CD4-positive, CD25-positive, alpha-beta regulatory T cell (primary cell): ENCODE measurements at regions not wholly inside any gene's neighbourhood (a gene's known extent, or its start where the extent isn't known, plus 50 kb on each side); places are given as distances from the start of the nearest gene placed in this dataset.
A peak's percentile ranks its signal among the peaks of the same experiment; 100 is the strongest.

ENCODE experiments used
- ATAC-seq, 2 donors: fragments of 150-1000 bp; cut with Tn5 transposase; one replicate each; pipeline ENCODE4 v1.10.0; 2021; ENCODE audit warnings: low read depth in 2 of 2, moderate number of reproducible peaks in 2 of 2, moderate library complexity in 1 of 2
- DNase-seq, 3 donors: peaks; one replicate each; pipeline versions ENCODE4 v3.0.0 to v3.0.0-alpha.2; 2012 to 2022; ENCODE audit warnings: mixed read lengths in 1 of 3
- H3K27ac ChIP-seq: one replicate; pipeline ENCODE4 v1.7.0; 2013; ENCODE audit warnings: mild to moderate bottlenecking, low read length; ENCODE audit not compliant: insufficient read depth, poor library complexity, severe bottlenecking
- H3K27me3 ChIP-seq: one replicate; pipeline ENCODE4 v1.7.0; 2013; ENCODE audit warnings: low read length; ENCODE audit not compliant: control insufficient read depth, insufficient read depth
- H3K36me3 ChIP-seq: one replicate; pipeline ENCODE4 v1.7.0; 2013; ENCODE audit warnings: mild to moderate bottlenecking, low read length, moderate library complexity; ENCODE audit not compliant: control insufficient read depth, insufficient read depth
- H3K4me1 ChIP-seq: 2 replicates; pipeline ENCODE4 v1.7.0; 2013; ENCODE audit warnings: mild to moderate bottlenecking, low read length; ENCODE audit not compliant: insufficient read depth, control insufficient read depth, poor library complexity, severe bottlenecking
- H3K4me3 ChIP-seq: one replicate; pipeline ENCODE4 v1.7.0; 2013; ENCODE audit warnings: low read depth, mild to moderate bottlenecking, low read length, moderate library complexity
- H3K9me3 ChIP-seq, 2 experiments: 1 replicate in 1 of 2; 2 replicates in 1 of 2; pipeline ENCODE4 v1.7.0; 2013; ENCODE audit warnings: low read length in 2 of 2, mild to moderate bottlenecking in 1 of 2, moderate library complexity in 1 of 2; ENCODE audit not compliant: control insufficient read depth in 2 of 2
- H3K27ac Mint-ChIP-seq, 3 donors: one replicate each; pipeline ENCODE4 v1.8.0; 2020 to 2022; ENCODE audit warnings: mild to moderate bottlenecking in 3 of 3, mixed read lengths in 3 of 3, moderate library complexity in 2 of 3
- H3K27me3 Mint-ChIP-seq: one replicate; pipeline ENCODE4 v1.8.0; 2022; ENCODE audit warnings: mild to moderate bottlenecking, mixed read lengths
- H3K36me3 Mint-ChIP-seq: one replicate; pipeline ENCODE4 v1.8.0; 2020; ENCODE audit warnings: mixed read lengths
- H3K4me1 Mint-ChIP-seq, 4 donors: one replicate each; pipeline ENCODE4 v1.8.0; 2020 to 2022; ENCODE audit warnings: mixed read lengths in 4 of 4, mild to moderate bottlenecking in 1 of 4
- H3K4me3 Mint-ChIP-seq, 4 donors: one replicate each; pipeline ENCODE4 v1.8.0; 2020 to 2022; ENCODE audit warnings: mild to moderate bottlenecking in 4 of 4, mixed read lengths in 4 of 4, moderate library complexity in 3 of 4
- H3K9me3 Mint-ChIP-seq, 7 donors: one replicate each; pipeline ENCODE4 v1.8.0; 2020 to 2022; ENCODE audit warnings: mixed read lengths in 7 of 7, mild to moderate bottlenecking in 3 of 7, moderate library complexity in 2 of 7

DNA sequence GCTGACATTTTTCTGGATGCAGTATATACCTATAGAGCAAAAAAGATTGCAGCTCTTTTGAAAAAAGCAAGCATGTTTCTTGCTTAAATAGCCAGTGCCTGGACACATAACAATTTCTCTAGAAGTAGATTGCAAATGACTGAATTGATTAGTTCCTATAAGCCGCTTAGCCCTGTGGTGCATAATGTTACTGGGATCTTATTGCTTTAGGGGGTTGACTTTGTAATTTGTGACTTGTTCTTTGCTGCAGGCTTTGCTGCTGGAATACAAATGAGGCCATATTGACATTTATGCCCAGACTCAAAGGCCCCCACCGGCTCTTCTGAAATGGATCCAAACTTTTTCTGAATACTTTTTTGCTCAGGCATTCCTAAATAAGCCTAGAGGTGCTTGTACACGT lies 182.6 kb downstream of the SH3BP4 start:
- H3K27ac Mint-ChIP-seq, result no peak overlapping the region
- H3K4me3 Mint-ChIP-seq, result no peak overlapping the region
- H3K9me3 Mint-ChIP-seq, result peaks cover 0 to 3% (median 0%) of the 10 kb centered on the region in 7 donors
- Histone ChIP-seq H3K4me3 (no peak overlapping the region), H3K27me3 (no peaks in the 10 kb centered on the region), H3K36me3 (no peaks in the 10 kb centered on the region), H3K9me3 (no peaks in the 10 kb centered on the region), H3K27ac (no peak overlapping the region), H3K4me1 (no peaks in the 10 kb centered on the region)
- no peak for DNase-seq
- peaks cover 12% of the 10 kb centered on the region for H3K27me3 Mint-ChIP-seq
- no peak for ATAC-seq
- peaks cover 0 to 2% (median 0%) of the 10 kb centered on the region in 4 donors for H3K4me1 Mint-ChIP-seq
- no peaks in the 10 kb centered on the region for H3K36me3 Mint-ChIP-seq

DNA sequence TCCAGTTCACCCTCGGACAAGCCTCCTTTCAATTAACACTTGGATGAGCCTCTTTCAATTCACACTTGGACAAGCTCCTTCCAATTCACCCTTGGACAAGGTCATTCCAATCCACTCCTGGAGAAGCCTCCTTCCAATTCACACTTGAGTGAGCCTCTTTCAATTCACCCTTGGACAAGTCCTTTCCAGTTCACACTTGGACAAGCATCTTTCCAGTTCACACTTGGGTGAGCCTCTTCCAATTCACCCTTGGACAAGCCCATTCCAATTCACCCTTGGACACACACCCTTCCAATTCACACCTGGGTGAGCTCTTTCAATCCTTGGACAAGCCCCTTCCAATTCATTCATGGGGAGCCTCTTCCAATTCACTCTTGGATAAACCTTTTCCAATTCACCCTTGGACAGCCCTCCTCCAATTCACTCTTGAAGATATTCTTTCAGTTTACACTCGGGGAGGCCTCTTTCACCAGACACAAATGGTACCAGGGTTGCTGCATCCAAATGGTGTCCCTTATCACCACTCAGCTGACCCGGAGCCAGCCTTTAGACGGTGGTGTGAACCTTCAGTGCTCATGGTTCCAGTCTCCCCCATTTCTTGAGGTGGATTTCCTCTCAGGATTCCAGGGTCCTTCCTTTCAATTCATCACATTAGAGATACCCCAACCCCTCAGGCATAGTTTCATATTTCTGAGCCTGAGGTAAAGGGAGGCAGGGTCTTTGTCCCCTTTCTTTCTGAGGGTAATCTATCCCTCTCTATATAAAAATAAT lies 183.6 kb downstream of the SH3BP4 start:
- H3K27ac Mint-ChIP-seq, result no peak overlapping the region
- no peak overlapping the region for H3K4me3 Mint-ChIP-seq
- Histone ChIP-seq H3K27ac (no peak overlapping the region), H3K36me3 (no peaks in the 10 kb centered on the region), H3K4me1 (no peaks in the 10 kb centered on the region), H3K27me3 (no peaks in the 10 kb centered on the region), H3K9me3 (no peaks in the 10 kb centered on the region), H3K4me3 (no peak overlapping the region)
- H3K36me3 Mint-ChIP-seq, result no peaks in the 10 kb centered on the region
- no peak for ATAC-seq
- peaks cover 12% of the 10 kb centered on the region for H3K27me3 Mint-ChIP-seq
- peaks cover 0 to 3% (median 0%) of the 10 kb centered on the region in 7 donors for H3K9me3 Mint-ChIP-seq
- peaks cover 0 to 2% (median 0%) of the 10 kb centered on the region in 4 donors for H3K4me1 Mint-ChIP-seq
- no peak for DNase-seq

DNA sequence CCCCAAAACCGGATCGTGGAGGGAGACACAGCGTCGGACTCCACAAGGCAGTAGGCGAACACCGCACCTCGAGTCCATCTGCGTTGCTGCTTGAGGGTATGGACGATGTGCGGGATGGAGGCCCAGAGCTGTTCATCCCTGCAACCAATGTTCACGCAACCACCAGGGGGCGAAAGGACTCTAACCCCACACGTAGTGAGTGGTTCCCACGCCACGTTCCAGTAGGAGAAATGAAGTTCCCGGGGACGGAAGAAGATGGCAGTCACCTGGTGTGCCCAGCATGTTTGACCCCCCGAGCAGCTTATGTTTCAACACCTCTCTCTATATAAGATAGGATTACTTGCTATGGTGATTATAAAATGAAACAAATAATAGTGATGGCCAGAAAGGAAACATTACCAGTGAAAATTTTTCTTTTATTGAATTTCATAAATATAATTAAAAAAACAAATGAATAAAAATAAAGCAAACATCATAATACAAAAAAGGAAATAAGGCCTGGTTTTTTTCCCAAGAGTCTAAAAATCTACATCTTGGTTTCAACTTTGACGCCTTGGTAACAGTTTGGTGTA lies 184.3 kb downstream of the SH3BP4 start:
- H3K27me3 Mint-ChIP-seq, result peaks cover 12% of the 10 kb centered on the region
- H3K27ac ChIP-seq, result no peak overlapping the region
- H3K27ac Mint-ChIP-seq, result no peak overlapping the region
- no peaks in the 10 kb centered on the region for H3K9me3 ChIP-seq
- H3K4me1 ChIP-seq, result no peaks in the 10 kb centered on the region
- DNase-seq, result peak in 2 of 3 donors; percentile 3 to 29
- ATAC-seq, result no peak
- H3K4me3 ChIP-seq, result no peak overlapping the region
- no peaks in the 10 kb centered on the region for H3K36me3 Mint-ChIP-seq
- H3K27me3 ChIP-seq, result no peaks in the 10 kb centered on the region
- no peaks in the 10 kb centered on the region for H3K36me3 ChIP-seq
- peaks cover 0 to 2% (median 0%) of the 10 kb centered on the region in 4 donors for H3K4me1 Mint-ChIP-seq
- H3K4me3 Mint-ChIP-seq, result no peak overlapping the region
- H3K9me3 Mint-ChIP-seq, result peaks cover 0 to 3% (median 0%) of the 10 kb centered on the region in 7 donors

DNA sequence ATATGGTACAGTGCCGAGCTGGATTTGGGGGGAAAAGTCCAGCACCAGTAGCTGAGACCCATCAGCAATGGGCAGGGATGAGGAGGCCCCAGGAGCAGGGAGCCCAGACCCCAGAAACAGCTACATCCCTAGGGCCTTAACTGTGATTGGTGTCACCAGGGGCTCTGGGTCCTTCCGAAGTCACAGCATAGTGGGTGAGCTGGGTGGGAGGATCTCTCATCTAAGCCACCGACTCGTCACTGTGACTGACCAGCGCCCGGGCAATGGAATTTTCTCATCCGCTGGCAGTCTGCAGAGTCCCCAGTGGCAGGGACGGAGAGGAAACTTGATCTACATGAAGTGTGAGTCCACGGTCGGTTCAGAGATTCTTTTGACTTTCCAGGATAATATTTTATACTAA lies 186.5 kb downstream of the SH3BP4 start:
- DNase-seq, result no peak
- Histone ChIP-seq H3K27ac (no peak overlapping the region), H3K27me3 (no peaks in the 10 kb centered on the region), H3K4me3 (no peak overlapping the region), H3K36me3 (no peaks in the 10 kb centered on the region), H3K9me3 (no peaks in the 10 kb centered on the region), H3K4me1 (no peaks in the 10 kb centered on the region)
- no peak overlapping the region for H3K27ac Mint-ChIP-seq
- H3K9me3 Mint-ChIP-seq, result peaks cover 0 to 3% (median 0%) of the 10 kb centered on the region in 7 donors
- peaks cover 0 to 2% (median 0%) of the 10 kb centered on the region in 4 donors for H3K4me1 Mint-ChIP-seq
- no peak overlapping the region for H3K4me3 Mint-ChIP-seq
- no peaks in the 10 kb centered on the region for H3K36me3 Mint-ChIP-seq
- H3K27me3 Mint-ChIP-seq, result peaks cover 16% of the 10 kb centered on the region
- ATAC-seq, result no peak

DNA sequence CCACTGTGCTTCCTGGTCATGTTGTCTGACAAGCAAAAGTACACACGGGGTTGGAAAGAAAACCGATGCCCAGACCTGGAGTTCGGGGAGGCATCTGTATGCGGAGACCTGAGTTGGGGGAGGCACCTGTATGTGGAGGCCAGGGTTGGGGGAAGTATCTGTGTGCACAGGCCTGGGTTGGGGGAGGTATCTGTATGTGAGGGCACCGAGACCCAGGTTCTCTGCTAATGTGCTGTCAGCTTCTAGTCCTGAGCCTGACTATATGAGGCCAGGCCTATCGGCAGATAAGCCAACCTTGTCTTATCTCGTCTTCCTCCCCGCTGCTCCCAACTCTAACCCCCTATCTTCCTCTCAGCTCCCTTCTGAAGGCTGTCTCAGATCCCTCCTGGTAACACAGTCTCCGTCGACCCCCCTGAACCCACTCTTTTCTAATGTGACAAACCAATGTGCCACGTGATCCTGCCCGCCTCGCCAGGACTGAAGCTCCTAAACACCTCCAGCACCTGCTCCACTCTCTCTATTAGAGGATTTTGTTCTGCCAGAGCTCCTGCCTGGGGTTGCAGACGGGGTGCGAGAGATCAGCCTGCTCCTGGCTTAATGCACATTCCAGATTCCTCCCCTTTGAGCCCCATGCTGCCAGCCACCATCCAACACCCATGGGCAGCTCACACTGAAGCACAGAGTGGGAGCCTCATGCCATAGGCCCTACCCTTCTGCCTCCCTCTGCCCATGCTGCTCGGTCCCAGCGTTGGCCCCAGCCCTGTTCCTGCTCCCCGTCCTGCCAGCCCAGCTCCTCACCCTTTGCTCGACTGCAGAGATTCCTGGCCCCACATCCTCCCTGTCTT lies 188.4 kb downstream of the SH3BP4 start:
- Mint-ChIP-seq H3K4me3 (no peak overlapping the region), H3K4me1 (peaks cover 0 to 2% (median 0%) of the 10 kb centered on the region in 4 donors), H3K27me3 (peaks cover 16% of the 10 kb centered on the region), H3K27ac (no peak overlapping the region), H3K36me3 (no peaks in the 10 kb centered on the region), H3K9me3 (peaks cover 0 to 3% (median 0%) of the 10 kb centered on the region in 7 donors)
- no peak overlapping the region for H3K27ac ChIP-seq
- no peak overlapping the region for H3K4me3 ChIP-seq
- H3K36me3 ChIP-seq, result no peaks in the 10 kb centered on the region
- H3K9me3 ChIP-seq, result no peaks in the 10 kb centered on the region
- no peak for ATAC-seq
- no peak for DNase-seq
- no peaks in the 10 kb centered on the region for H3K4me1 ChIP-seq
- no peaks in the 10 kb centered on the region for H3K27me3 ChIP-seq

DNA sequence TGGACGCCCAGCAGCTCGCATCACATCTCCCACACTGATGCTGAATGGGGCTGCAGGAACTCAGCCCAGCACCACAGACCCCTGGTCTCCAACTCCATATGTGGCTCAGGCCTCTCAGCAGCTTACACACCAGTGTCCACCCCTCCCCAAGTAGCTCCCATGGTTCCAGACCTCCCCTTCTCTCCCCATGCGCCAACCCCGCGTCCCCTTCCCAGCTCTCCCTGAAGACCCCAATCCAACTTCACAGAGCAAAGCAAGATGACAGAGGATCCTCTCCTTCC lies 188.9 kb downstream of the SH3BP4 start:
- peaks cover 0 to 3% (median 0%) of the 10 kb centered on the region in 7 donors for H3K9me3 Mint-ChIP-seq
- no peaks in the 10 kb centered on the region for H3K4me1 ChIP-seq
- peaks cover 12% of the 10 kb centered on the region for H3K27me3 Mint-ChIP-seq
- H3K36me3 Mint-ChIP-seq, result no peaks in the 10 kb centered on the region
- no peak overlapping the region for H3K4me3 Mint-ChIP-seq
- H3K36me3 ChIP-seq, result no peaks in the 10 kb centered on the region
- no peaks in the 10 kb centered on the region for H3K27me3 ChIP-seq
- no peak overlapping the region for H3K27ac ChIP-seq
- no peak for DNase-seq
- ATAC-seq, result no peak
- no peaks in the 10 kb centered on the region for H3K9me3 ChIP-seq
- H3K4me3 ChIP-seq, result no peak overlapping the region
- no peak overlapping the region for H3K27ac Mint-ChIP-seq
- H3K4me1 Mint-ChIP-seq, result peaks cover 0 to 2% (median 0%) of the 10 kb centered on the region in 4 donors

DNA sequence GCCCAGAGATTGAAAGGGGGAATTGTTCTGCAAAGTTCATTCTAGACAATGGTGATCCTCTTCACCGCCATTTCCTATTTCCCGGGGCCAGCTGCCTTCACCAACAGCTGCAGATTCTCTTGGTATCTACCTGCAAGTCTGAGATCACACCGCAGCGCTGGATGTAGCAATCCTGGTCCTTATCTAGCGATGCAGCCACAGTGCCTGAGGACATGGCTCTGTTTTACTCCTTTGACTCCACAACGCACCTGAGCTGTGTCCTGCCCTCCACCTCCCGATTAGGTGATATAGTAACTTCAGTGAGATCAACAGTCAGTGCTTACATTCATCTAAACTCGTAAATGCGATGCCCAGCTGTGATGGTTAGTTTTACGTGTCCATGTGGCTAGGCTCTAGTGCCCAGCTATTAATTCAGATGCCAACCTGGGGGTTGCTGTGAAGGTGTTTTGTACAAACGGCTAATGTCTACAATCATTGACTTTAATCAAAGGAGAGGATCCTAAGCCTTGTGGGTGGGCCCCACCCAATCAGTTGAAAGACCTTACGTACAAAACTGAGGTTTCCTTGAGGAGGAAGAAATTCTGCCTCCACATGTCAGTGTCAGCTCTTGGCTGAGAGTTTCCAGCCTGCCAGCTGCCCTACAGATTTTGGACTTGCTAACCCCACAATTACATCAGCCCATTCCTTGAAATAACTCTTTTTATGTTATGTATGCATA lies 189.8 kb downstream of the SH3BP4 start:
- Histone ChIP-seq H3K4me3 (no peak overlapping the region), H3K4me1 (no peaks in the 10 kb centered on the region), H3K27ac (no peak overlapping the region), H3K36me3 (no peaks in the 10 kb centered on the region), H3K27me3 (no peaks in the 10 kb centered on the region), H3K9me3 (no peaks in the 10 kb centered on the region)
- no peak for ATAC-seq
- Mint-ChIP-seq H3K27me3 (peaks cover 9% of the 10 kb centered on the region), H3K36me3 (no peaks in the 10 kb centered on the region), H3K4me3 (no peak overlapping the region), H3K9me3 (peaks cover 0 to 3% (median 0%) of the 10 kb centered on the region in 7 donors), H3K4me1 (no peaks in the 10 kb centered on the region), H3K27ac (no peak overlapping the region)
- DNase-seq, result no peak
